Loucy (cell line): ENCODE measurements at regions not wholly inside any gene's neighbourhood (a gene's known extent, or its start where the extent isn't known, plus 50 kb on each side); places are given as distances from the start of the nearest gene placed in this dataset.

Source experiments
- CTCF ChIP-seq: fragments of 200-600 bp; sonication (generic); conservative IDR thresholded peaks from 2 replicates; pipeline ENCODE4 v1.5.1; 2014; ENCODE audit warnings: mild to moderate bottlenecking, antibody characterized with exemption, low read length
- EZH2phosphoT487 ChIP-seq: fragments of 200-600 bp; IDR thresholded peaks from 2 replicates; pipeline ENCODE4 v1.6.1; 2018; ENCODE audit warnings: antibody characterized with exemption, mild to moderate bottlenecking, moderate library complexity, borderline replicate concordance

GRCh38 chr4:188336891-188337290 is 197.7 kb downstream of the TRIML1 start:
- TF ChIP-seq CTCF (no peak), EZH2phosphoT487 (no peak)
